Kidney capillary endothelial cell (primary cell): ENCODE measurements at regions not wholly inside any gene's neighbourhood (a gene's known extent, or its start where the extent isn't known, plus 50 kb on each side); places are given as distances from the start of the nearest gene placed in this dataset.

Source experiments
- DNase-seq: peaks from one replicate; pipeline ENCODE4 v3.0.0-alpha.2; 2018; ENCODE audit warnings: low spot score

- DNase-seq, result no peak
Observed at GRCh38 chr3:43866529-43867353, 176.0 kb downstream of the ABHD5 start.

GRCh38 chr3:43867436-43868072 lies 176.8 kb downstream of the ABHD5 start:
- DNase-seq, result no peak

- DNase-seq, result no peak
Observed at GRCh38 chr3:43869491-43869890, 178.8 kb downstream of the ABHD5 start.

DNA sequence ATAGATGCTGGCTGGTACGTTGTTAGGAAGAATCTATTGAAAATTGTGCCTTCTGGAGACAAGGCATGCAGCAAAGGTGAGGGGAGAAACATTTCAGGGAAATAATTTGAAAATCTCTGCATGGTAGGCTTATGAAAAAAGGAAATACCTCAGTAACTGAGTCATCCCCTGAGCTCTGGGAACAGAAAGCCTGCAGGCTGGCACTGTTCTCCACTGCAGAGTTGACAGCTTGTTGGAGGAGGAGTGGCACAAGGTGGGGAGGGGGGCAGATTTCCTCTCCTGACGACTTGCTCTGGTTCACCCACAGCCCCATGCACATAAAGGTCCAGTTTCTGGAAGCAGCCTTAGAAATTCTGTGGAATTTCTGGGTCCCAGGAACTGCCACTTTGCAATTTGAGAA lies 179.4 kb downstream of the ABHD5 start:
- DNase-seq, result peak; percentile 74

- no peak for DNase-seq
Observed at GRCh38 chr3:43870844-43871626, 180.3 kb downstream of the ABHD5 start.

GRCh38 chr3:43871627-43872245 lies 181.0 kb downstream of the ABHD5 start:
- DNase-seq, result no peak

DNA sequence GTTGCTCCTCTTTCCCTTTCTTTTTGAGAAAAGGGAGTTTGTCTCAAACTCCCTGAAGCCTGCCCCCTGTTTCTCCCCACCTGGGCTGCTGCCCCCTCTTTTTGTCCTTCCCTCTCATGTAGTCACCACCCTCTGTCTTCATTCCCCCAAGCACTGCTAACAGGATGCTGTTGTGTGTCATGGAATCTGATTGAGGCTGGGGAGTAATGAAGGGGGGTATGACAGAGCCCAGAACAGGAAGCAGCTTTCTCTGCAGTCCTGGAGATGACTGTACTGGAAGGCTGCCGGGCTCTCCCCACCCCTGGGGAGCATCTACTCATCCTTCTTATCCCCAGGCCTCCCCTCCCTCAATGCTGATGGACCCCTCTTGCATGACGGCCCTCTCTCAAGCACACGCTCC lies 181.6 kb downstream of the ABHD5 start:
- DNase-seq, result peak; percentile 93

- no peak for DNase-seq
Observed at GRCh38 chr3:43872901-43873300, 182.2 kb downstream of the ABHD5 start.

GRCh38 chr3:43873723-43874122 lies 183.0 kb downstream of the ABHD5 start:
- DNase-seq, result no peak

GRCh38 chr3:43874290-43874689 lies 183.6 kb downstream of the ABHD5 start:
- DNase-seq, result no peak

- DNase-seq, result no peak
Observed at GRCh38 chr3:43874731-43875130, 184.0 kb downstream of the ABHD5 start.

DNA sequence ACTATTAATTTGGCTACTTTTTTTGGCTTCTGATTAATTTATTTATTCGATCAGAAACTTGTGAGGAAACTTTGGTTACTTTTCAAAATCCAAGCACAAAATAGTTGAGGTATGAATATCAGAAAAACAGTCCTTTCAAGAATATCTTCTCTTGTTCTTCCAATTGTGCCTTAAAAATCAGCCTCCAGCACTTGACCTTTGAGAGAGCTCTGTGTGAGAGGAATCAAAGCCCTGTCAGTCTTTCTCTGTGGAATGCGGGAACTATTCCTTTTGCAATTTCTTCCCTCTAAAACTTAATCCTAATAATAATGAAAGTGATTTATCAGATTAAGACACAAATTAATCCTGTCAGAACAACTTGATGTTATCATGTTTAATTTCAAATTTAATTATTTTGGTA lies 185.9 kb downstream of the ABHD5 start:
- DNase-seq, result no peak

- no peak for DNase-seq
Observed at GRCh38 chr3:43879166-43879565, 188.4 kb downstream of the ABHD5 start.

GRCh38 chr3:43882976-43883680 lies 192.4 kb downstream of the ABHD5 start:
- DNase-seq, result no peak

DNA sequence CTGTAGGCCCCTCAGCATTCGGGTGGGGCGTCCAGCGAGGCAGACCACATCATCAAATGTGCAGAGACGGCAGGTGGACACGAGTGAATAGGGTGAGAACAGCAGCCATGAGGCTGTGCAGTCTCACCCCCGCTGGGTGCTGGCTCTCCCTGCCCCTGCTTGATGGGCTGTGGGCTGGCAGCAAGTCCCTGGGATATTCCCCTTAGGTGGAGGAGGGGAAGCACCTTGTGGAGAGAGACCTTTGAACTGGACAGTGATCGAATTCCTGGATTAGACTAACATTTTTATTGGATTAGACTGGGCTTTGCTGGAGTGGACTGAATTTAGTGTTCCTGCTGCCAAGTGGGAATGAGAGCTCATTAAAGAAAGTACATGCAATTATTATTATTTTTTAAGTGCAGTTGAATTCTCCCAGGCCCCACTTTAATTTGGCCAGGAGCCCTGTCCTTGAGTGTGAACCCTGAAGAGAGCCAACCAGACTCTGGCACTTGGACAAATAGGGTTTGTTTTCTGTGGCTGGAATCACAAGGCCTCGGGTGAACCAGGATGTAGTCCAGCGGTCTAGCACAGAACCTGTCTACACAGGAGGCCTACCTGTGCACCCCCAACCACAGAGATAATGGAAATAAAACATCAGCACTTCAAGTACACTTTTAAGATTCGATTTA lies 193.1 kb downstream of the ABHD5 start:
- DNase-seq, result no peak

DNA sequence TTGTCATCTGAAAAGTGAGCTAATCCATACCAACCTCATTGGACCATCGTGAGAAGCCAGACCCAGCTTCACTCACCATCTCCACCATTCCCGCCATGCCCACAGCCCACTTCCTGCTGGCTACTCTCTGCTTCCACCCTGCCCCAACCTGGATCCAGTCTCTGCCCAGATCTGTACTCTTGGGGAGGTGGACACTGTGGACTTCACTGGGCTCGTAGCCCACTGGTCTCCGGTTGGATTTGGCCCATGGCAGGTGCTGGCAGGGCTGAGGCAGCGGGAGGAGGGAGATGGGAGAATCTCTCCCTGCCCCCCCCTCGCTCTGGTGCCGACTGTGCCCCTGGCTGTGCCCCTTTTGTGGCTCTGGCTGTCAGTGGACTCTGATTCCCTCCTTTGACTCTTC lies 193.8 kb downstream of the ABHD5 start:
- no peak for DNase-seq

GRCh38 chr3:43885908-43886618 lies 195.3 kb downstream of the ABHD5 start:
- no peak for DNase-seq

- DNase-seq, result no peak
Observed at GRCh38 chr3:43892061-43892460, 201.3 kb downstream of the ABHD5 start.

GRCh38 chr3:43892526-43892925 lies 201.8 kb downstream of the ABHD5 start:
- no peak for DNase-seq

DNA sequence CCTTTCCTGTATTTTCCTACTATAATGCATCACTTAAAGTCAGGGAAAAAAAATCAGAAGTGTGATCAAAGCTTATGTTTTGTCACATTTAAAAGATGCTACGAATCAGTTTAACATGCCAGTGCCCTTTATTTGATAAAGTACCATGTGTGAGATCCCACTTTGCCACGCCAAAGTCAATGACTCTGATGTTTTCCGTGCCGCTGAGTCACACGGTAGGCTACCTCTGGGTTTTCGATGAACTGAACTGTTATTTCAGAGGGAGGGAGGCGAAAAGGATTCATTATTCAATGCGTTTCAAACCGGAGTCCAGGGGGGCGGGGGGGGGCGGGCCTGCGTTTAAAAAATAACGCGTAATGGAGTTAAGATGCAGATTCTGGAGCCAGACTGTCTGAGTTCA lies 203.0 kb downstream of the ABHD5 start:
- no peak for DNase-seq
